ENCODE measurements at regions not wholly inside any gene's neighbourhood (a gene's known extent, or its start where the extent isn't known, plus 50 kb on each side); places are given as distances from the start of the nearest gene placed in this dataset.

DNA sequence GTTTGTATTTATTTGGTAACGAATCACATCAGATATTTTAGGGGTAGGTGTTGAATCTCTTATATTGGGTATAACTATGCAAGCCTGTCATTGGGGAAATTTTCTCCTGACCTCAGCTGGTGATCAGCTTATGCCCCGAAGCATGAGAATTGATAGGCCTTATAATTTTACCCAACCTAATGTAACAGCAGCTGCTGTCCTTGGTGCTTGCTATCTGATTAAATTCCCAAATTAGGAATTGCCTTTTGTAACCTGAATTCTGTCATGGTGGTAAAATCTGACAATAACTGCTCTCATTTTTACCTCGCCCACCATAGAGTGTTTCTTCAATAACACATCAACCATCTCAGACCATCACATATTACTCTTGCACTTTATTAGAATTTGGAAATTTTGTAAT lies 1542.6 kb upstream of the PIK3C3 start:
- no peak for DNase-seq

DNA sequence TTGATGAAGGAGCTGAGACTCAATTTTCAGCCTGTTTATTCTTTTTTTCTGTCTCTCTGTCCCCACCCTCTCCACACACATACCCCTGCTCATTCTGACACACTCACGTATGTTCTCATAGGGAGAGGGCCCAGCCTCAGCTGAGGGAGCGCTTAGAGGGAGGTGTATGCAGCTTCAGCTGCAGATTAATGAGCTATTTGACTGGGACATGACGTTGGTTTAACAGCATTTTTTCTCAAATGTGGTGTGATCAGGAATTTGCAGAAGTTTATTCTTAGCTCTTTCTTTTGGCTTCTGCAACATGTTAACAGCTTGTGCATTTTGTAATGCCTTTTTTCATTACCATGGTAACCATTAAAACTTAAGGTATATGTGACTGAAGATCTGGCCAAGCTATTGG lies 1547.1 kb upstream of the PIK3C3 start:
- DNase-seq: peak in 1 of 3 experiments; percentile 7

DNA sequence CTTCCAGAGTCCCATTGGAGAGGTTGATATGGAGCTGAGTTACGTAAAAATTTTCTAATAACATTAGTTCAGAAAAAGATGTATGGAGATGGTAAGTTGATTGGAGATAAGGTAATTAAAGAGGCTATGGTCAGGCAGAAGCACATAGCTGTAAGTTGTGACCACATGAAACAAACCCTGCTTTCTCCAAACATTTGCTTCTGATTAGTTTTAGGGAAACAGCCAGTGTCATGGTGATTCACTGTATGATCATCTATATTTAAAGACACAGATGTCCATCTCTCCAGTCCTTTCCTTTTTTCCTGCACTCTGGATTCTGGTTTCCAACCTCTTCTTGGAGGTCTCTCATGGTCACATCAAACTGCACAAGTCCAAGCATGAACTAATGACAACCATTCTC lies 1550.8 kb upstream of the PIK3C3 start:
- no peak for DNase-seq

DNA sequence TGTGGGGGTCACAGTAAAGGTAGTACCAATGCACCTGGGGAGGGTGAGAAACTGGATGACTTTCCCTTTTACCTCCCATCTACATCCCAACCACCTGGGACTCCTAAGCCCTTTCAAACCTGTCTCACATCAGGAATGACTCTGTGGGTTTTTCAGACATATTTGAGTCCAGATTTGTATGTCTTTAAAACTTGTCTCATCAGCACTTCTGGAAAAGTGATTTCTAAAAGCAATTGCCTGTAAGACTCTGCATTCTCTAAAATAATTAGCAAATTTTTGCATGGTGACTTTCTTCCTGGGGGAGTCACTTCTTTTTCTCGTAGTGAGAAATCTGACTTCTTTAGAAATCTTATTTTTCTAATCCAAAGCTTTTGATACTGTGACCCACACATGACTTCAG lies 1553.0 kb upstream of the PIK3C3 start:
- no peak for DNase-seq

DNA sequence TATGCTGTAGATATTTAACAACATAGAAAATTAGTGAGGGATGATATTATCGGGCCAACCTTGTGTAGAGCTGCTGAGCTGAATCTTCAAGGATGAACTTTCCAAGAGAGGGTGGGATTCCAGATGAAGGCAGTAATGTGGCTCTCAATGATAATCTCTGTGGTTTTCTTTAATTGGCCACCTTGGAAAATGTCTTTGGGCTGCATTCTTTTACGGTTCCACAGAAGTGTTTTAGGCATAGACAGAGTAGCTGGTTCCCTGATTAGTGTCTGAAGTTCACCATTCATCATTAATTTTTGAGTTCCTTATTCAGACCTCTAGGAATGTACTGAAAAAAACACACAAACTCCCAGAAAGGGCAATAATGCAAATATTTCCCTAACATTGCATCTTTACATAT lies 1566.9 kb upstream of the PIK3C3 start:
- DNase-seq: no peak

DNA sequence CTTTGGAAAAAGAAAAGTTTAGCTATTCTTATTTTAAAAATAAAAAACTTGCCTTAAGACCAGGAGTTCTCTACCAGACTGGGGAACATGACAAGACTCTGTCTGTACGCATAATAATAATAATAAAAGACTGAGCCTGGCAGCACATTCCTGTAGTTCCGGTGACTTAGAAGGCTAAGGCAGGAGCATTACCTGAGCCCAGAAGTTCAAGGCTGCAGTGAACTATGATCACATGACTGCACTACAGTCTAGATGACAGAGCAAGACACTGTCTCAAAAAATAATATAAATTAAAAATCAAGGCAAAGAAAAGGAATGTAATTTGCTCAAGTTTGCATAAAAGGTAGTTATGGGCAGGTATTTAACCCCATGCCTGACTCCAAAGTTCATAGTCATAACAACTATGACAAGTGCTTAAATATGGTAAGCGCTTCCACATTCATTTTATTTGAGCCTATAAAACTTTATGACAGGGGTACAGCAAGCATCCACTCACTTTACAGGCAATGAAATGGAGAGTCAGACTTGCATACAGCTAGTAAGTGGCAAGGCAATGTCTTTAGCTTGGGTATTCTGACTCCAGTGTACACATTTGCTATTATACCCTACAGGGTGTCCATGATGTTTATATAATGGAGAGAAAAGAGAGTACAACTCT lies 1567.8 kb upstream of the PIK3C3 start:
- no peak for DNase-seq

DNA sequence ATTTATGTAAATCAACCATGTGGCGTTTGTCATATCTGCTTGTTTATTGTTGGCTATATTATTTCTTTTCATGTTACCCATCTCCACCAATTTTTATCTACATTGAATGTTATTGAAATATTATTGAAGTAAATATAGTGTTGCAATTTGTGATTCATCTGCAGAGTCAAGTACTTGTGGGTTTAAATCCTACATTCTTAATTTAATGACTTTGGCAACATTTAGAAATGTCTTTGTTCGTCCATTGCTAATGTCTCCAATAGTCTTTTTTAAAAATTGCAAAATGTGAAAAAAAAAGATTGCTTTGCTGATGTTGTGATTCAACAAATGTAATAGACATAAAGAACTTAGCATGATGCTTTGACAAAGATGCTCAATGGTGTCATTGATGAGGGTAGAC lies 1572.8 kb upstream of the PIK3C3 start:
- no peak for DNase-seq

DNA sequence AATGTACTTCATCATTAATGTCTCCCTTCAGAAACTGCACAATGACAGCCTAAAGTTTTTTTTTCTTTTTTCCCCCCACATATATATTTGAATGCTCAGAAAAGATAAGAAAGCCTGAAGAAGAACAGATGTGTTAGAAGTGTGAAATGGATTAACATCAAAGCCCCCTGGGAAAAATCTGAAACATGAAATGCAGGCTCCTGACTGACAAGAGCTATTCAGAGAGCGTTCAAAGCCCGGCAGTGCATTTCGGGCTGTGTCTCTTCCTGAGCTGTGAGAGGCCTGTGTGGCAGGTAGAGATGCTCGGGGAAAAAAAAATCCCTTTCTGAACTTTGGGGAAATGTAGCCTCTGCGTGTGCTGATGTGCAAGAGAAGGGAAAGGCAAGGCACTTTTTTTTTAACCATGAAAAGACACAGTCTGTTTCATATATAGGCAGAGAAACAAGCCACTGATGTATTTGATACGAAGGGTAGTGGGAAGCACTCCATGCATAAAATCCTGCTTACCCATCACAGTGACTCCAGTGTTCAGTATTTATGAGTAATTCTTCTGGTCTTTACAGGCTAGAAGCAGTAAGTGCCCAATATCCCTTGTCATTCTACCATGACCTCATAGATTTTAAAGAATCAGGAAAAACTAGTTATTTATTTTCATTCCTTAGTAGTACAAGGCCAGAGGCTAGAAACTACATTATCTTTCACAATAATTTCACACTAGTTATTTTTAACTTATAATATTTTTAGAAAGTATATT lies 1574.2 kb upstream of the PIK3C3 start:
- DNase-seq: no peak

DNA sequence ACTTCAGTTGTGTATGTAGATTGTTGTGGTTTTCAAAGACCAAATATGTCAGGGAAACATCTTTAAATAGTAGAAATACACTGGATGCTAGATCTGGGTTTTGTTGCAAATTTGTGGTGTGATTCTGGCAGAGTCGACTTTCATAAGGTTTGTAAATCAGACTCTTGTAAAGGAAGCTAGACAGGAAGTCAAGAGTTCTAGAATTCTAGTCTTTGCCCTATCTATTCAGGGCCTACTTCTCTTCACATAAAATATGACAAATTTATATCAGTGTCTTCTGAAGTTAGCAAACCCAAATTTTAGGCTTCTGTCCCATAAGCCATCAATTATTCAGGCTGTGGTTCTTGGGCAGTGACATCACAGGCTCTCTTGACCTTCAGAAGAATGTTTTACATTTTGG lies 1579.2 kb upstream of the PIK3C3 start:
- no peak for DNase-seq

DNA sequence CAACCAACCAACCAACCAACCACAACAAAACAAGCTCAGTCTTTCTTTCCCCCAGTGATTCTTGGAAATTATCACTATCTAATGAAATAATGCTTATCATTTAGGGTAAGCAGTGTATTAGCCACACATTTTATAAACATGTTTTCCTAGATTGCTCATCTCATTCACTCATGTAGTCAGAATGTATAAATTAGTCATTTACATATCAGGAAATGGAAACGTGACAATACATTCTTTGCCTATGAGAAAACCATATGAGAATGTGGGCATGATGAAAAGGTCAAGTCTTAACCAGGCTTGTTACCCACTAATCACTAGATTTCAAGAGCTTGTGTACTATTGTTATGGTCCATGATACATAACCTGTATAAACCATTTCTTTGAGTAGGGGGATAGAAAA lies 1583.4 kb upstream of the PIK3C3 start:
- no peak for DNase-seq

DNA sequence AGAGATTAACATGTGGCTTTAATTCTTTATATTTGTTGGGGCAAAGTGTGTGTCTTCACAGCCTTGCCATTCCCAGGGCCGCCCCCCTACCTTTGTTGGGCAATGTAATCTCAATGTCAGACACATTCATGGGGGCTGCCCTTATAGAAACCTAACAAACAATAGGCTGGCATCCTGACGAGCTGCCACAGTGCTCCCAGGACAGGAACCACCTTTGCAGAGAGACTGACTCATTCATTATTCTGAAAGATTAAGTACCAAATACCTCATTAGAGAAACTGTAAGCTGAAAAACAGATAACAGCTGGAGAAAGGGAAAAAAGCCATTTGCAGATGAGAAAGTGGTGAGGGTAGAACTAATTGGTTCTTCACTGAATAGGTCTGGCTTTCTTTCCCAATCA lies 1587.5 kb upstream of the PIK3C3 start:
- DNase-seq: no peak

DNA sequence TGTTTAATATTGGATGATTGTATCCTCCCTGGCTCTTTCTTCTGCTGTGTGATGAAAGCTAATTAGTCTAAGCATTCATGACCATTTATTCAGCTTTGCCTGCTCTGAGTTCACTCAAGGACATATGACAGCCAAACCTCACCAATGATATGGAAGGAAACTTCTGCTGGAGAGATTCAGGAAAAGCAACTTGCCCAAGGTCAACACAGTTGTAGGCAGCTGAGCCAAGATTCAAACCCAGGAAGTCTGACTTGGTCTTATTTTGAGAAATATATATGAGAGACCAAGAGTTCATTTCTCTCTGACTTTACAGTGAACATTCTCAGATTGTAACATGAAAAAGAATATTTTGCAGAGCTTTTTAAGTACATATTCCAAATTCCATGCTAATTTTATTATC lies 1588.5 kb upstream of the PIK3C3 start:
- DNase-seq: no peak

DNA sequence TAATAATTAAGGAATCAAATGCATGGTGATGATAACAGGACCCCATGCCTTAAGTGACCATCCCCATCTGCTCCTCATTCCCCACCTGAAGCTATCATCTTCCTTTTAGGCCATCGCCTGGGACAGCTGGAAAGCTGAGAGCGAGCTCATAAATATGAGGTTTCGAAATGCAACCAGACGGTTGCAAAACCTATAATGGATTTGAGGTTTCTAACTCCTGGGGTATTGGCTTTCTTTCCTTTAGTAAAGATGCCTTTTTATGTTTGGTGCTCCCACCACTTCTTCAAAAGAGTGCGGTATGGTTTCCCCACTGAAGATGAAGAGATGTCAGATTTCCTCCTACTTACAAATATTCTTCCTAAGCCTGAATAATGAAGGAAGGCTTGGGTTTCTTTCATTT lies 1589.5 kb upstream of the PIK3C3 start:
- DNase-seq: no peak

DNA sequence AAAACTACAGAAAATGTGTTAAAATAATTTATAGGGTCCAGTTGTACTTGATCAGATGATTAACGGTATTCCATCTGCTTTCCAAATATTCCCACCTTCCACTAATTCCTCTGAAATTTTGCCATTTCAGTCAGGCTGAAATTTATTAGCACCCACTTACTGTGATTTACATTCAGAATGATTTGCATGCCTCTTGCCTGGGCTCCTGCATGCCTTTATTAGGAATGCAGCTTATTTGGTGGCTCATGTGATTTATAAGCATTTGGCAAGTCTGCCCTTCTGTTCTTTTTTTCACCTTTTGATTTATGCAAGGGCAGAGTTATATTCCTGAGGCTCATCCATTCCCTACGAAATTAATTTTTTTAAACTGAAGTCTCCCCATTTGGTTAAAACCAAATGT lies 1594.5 kb upstream of the PIK3C3 start:
- DNase-seq: no peak

DNA sequence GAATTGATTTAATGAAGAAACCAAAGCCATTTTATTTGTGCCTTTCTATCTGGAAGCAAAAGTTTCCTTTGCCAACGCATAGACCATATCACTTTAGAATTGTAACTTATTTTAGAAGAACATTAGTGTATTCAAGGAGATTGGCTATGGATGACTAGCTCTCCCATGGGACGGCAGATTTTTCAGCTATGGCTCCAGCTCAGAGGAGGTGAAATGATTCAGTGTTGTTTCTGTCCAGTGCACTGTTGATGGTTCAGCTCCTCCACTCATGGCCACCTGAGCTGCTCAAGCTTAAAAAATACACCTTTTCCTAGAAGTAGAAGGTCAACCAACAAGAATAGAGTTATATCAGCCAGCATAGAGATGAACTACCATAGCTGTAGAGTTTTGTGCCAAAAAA lies 1597.5 kb upstream of the PIK3C3 start:
- no peak for DNase-seq

DNA sequence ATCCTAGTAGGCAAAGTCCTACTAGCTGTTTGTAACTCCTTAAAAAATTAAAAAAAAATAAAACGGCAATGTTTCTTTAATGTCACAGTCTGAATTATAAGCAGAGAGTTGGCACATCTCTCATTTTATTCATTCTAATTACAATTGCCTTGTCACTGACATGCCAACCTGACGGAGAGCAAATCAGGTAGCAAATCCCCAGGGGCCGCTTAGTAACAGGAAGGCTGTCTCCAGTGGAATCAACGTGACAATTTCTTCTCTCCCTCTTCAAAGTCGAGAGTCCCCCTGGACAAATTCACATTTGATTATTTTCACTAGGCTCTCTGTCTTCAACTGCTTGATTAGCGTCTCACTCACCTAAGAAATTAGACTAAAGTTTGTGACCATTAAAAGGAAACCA lies 1598.9 kb upstream of the PIK3C3 start:
- peak in 1 of 3 experiments; percentile 21 for DNase-seq

DNA sequence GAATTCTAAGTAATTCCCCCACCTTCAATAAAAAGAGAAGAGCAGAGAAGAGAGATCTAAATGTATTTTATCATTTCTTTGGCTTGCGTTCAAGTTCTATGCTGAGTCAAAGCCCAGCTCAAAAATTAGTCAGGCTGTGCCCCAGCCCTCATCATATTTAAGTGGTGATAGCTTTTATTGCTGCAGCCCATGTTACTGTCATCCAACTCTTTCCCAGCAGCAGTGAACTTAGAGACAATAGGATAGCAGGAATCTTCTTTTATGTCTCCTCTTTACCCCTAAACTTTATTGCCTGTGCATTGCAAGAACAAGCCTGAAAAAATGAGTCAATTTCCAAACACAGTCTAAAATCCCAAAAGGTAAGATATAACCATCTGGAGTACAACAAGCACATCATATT lies 1599.3 kb upstream of the PIK3C3 start:
- no peak for DNase-seq

DNA sequence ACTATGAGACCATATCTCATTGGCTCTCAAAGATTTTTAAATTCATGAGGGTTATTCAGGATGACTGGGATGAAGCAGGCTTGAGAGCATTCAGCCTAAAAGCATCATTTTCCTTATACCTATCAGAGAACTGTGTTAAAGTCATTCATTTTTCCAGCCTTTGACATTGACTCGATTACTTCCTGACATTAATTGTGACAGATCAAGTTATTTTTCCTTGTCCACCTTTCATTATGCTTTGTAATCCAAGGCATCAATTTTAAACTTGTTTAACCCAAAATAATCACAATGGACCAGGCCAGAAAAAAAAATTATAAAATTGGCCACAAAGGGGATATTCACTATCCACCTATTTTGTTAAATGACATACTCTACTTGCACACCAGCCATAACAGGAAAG lies 1606.8 kb upstream of the PIK3C3 start:
- DNase-seq: no peak

DNA sequence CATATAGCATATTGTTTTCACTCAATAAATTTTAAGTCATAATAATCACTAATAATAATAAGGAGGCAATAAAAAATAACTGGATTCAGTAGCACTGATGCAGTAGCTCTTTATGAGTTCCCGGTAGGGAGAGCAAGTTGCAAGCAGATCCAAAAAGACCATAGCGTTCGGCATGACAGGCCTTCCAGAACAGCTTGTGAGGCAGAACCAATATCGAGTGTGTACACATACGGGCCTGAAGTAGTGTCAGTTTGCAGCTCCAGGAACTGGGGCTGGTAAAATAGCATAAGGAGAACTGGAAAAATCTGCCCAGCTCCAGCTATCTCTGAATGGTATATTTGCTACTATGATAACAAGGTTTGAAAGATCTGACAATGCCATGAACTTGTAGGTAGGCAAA lies 1607.8 kb upstream of the PIK3C3 start:
- DNase-seq: peak in 1 of 3 experiments; percentile 36

DNA sequence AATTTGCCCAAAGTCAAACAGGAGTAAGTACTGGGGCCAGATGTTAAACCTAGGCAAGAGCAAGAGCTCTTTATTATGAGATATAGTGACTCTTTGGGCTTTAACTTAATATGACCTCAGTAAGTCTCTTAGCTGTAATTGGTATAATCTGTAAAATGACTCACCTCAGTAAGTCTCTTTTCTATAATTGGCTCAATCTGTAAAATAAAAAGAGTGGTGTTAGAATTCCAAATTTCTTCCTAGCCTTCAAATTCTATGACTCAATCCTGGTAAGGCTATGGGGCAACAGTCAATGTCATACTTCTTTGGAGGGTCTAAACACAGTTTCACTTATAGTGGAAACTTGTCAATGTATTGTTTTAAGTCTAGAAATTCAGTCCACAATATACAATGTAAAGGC lies 1608.9 kb upstream of the PIK3C3 start:
- no peak for DNase-seq

DNA sequence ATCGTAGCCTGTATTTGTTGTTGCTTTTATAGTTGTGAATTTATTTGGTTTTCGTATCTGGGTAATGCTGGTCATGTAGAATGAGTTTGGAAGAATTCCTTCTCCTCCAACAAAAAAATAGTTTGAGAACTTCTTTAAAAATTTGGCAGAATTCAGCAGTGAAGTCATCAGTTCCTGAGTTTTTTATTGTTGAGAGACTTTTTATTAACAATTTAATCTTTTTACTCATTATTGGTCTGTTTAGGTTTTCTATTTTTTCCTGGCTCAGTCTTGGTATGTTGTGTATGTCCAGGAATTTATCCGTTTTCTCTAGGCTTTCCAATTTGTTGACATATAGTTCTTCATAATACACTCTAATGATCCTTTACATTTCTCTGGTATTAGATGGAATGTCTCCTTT lies 1613.3 kb upstream of the PIK3C3 start:
- no peak for DNase-seq

DNA sequence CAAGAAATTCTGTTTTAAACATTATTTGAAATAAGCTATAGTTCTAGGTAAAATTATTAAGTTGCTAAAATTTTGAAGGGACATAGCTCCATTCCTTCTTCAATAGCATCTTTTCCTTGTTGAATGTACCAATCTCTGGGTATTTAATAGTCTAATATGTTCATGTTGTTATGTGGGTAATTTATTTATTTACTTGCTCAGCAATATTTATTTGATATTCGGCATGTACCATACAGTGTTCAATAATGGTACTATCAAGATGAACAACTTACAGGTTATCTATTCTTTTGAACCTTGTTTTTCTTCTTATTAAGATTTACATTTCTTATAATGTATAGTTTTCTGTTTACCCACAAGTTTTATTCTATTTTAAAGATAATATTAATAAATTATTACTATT lies 1616.8 kb upstream of the PIK3C3 start:
- DNase-seq: no peak

DNA sequence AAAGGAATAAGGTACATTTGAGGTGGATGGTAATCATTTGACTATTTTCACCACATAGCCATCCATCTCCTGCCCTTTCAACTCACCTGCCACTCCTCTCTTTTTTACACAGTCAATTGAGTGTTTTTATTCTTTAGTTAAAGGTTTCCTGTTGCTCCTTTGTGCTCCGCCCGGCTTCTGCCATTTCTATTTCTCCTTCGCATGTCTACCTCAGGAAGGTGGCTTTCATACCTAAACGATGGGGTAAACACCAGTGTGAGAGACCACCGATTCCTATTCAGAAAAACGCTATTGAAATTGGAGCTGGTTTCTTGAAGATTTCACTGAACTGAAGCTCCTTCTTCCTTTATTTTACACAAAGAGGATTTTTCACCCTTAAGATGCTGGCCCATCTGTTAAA lies 1628.0 kb upstream of the PIK3C3 start:
- no peak for DNase-seq

DNA sequence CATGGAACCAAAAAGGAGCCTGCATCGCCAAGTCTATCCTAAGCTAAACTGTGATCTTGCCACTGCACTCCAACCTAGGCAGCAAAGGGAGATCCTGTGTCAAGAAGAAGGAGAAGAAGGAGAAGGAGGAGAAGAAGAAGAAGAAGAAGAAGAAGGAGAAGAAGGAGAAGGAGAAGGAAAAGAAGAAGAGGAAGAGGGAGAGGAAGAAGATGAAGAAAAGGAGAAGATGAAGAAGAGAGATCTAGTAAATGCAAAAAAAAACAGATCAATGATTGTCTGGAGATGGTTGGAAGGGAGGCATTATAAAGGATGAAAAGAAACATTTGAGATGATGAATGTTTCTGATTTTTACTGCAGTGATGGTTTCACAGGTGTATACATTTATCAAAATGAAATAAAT lies 1629.0 kb upstream of the PIK3C3 start:
- DNase-seq: no peak

DNA sequence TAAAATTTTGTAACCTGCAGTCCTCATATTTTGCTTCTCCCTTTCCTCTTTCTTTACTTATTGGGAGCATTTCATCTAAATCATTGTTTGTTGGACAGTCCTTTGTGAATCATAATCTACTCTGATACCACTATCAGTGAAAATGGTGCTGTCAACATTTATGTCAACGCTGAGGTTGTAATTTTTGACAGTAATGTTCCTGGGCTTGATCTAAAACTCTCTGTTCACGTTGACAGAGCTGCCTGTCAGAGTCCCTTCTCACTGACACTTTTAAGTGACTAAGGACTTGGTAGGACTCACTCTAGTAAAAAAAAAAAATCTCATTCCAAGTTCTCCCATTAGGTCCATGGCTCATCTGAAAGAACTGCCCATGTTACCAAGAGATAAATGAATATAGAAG lies 1640.8 kb upstream of the PIK3C3 start:
- no peak for DNase-seq

Measured in NCI-H1417 (cell line).